ENCODE measurements at regions not wholly inside any gene's neighbourhood (a gene's known extent, or its start where the extent isn't known, plus 50 kb on each side); places are given as distances from the start of the nearest gene placed in this dataset.

GRCh38 chr5:27491746-27492439 is 453.5 kb upstream of the CDH9 start:
- Histone ChIP-seq H3K27me3 (ENCODE audit: control insufficient read depth, insufficient read depth, low read length) (no peaks in the 10 kb centered on the region), H3K36me3 (ENCODE audit: control insufficient read depth, insufficient read depth, low read length) (no peaks in the 10 kb centered on the region), H3K4me3 (ENCODE audit: low read length) (no peak overlapping the region), H3K9me3 (ENCODE audit: control insufficient read depth, insufficient read depth, low read length) (no peaks in the 10 kb centered on the region), H3K4me1 (ENCODE audit: control insufficient read depth, insufficient read depth, low read length) (no peaks in the 10 kb centered on the region), H3K27ac (ENCODE audit: low read length) (no peak overlapping the region)
- Mint-ChIP-seq H3K27me3 (ENCODE audit: low read depth in 2 of 2) (no peaks in the 10 kb centered on the region), H3K4me1 (no peaks in the 10 kb centered on the region), H3K9me3 (peaks cover 18 to 33% of the 10 kb centered on the region in 2 donors), H3K4me3 (no peak overlapping the region), H3K36me3 (peaks cover 13% of the 10 kb centered on the region), H3K27ac (no peak overlapping the region)
- 100% methylated on average over 3 of the region's 3 CpGs for WGBS (ENCODE audit: insufficient coverage)
- DNase-seq (no peak), ATAC-seq (no peak)
- no peak for TF ChIP-seq CTCF (IDR thresholded peaks at IDR 0.05)
- intact Hi-C loops (cut with micrococcal nuclease): no loop called here

- Mint-ChIP-seq H3K27me3 (ENCODE audit: low read depth in 2 of 2) (no peaks in the 10 kb centered on the region), H3K4me1 (no peaks in the 10 kb centered on the region), H3K36me3 (peaks cover 13% of the 10 kb centered on the region), H3K4me3 (no peak overlapping the region), H3K9me3 (peaks cover 18 to 35% of the 10 kb centered on the region in 2 donors), H3K27ac (no peak overlapping the region)
- TF ChIP-seq CTCF (IDR thresholded peaks at IDR 0.05): no peak
- intact Hi-C loops (cut with micrococcal nuclease): no loop called here
- Histone ChIP-seq H3K27me3 (ENCODE audit: control insufficient read depth, insufficient read depth, low read length) (no peaks in the 10 kb centered on the region), H3K27ac (ENCODE audit: low read length) (no peak overlapping the region), H3K4me1 (ENCODE audit: control insufficient read depth, insufficient read depth, low read length) (no peaks in the 10 kb centered on the region), H3K4me3 (ENCODE audit: low read length) (no peak overlapping the region), H3K9me3 (ENCODE audit: control insufficient read depth, insufficient read depth, low read length) (no peaks in the 10 kb centered on the region), H3K36me3 (ENCODE audit: control insufficient read depth, insufficient read depth, low read length) (no peaks in the 10 kb centered on the region)
- ATAC-seq: no peak
- DNase-seq: no peak
- WGBS (ENCODE audit: insufficient coverage): no CpG with 5 or more reads among the region's 2 CpGs
Measured at GRCh38 chr5:27491047-27491446, 452.7 kb upstream of the CDH9 start.

- Mint-ChIP-seq H3K4me3 (no peak overlapping the region), H3K27me3 (ENCODE audit: low read depth in 2 of 2) (no peaks in the 10 kb centered on the region), H3K4me1 (no peaks in the 10 kb centered on the region), H3K9me3 (peaks cover 18 to 41% of the 10 kb centered on the region in 2 donors), H3K27ac (no peak overlapping the region), H3K36me3 (peaks cover 13% of the 10 kb centered on the region)
- no peak overlapping the region for H3K4me3 ChIP-seq (ENCODE audit: low read length)
- intact Hi-C loops (cut with micrococcal nuclease): no loop called here
- H3K4me1 ChIP-seq (ENCODE audit: control insufficient read depth, insufficient read depth, low read length): no peaks in the 10 kb centered on the region
- no peak overlapping the region for H3K27ac ChIP-seq (ENCODE audit: low read length)
- no peak for TF ChIP-seq CTCF (IDR thresholded peaks at IDR 0.05)
- H3K27me3 ChIP-seq (ENCODE audit: control insufficient read depth, insufficient read depth, low read length): no peaks in the 10 kb centered on the region
- WGBS (ENCODE audit: insufficient coverage): no CpG with 5 or more reads among the region's 1 CpG
- H3K36me3 ChIP-seq (ENCODE audit: control insufficient read depth, insufficient read depth, low read length): no peaks in the 10 kb centered on the region
- H3K9me3 ChIP-seq (ENCODE audit: control insufficient read depth, insufficient read depth, low read length): no peaks in the 10 kb centered on the region
- ATAC-seq (no peak), DNase-seq (no peak)
Measured at GRCh38 chr5:27489701-27490100, 451.3 kb upstream of the CDH9 start.

GRCh38 chr5:27482663-27483062 is 444.3 kb upstream of the CDH9 start:
- peaks cover 7% of the 10 kb centered on the region for H3K36me3 Mint-ChIP-seq
- no peaks in the 10 kb centered on the region for H3K27me3 Mint-ChIP-seq (ENCODE audit: low read depth in 2 of 2)
- no peak overlapping the region for H3K27ac Mint-ChIP-seq
- H3K4me3 Mint-ChIP-seq: no peak overlapping the region
- Histone ChIP-seq H3K4me3 (ENCODE audit: low read length) (no peak overlapping the region), H3K36me3 (ENCODE audit: control insufficient read depth, insufficient read depth, low read length) (no peaks in the 10 kb centered on the region), H3K4me1 (ENCODE audit: control insufficient read depth, insufficient read depth, low read length) (no peaks in the 10 kb centered on the region), H3K9me3 (ENCODE audit: control insufficient read depth, insufficient read depth, low read length) (no peaks in the 10 kb centered on the region), H3K27me3 (ENCODE audit: control insufficient read depth, insufficient read depth, low read length) (no peaks in the 10 kb centered on the region), H3K27ac (ENCODE audit: low read length) (no peak overlapping the region)
- H3K4me1 Mint-ChIP-seq: no peaks in the 10 kb centered on the region
- no peak for TF ChIP-seq CTCF (IDR thresholded peaks at IDR 0.05)
- intact Hi-C loops (cut with micrococcal nuclease): no loop called here
- DNase-seq: no peak
- peaks cover 10 to 24% of the 10 kb centered on the region in 2 donors for H3K9me3 Mint-ChIP-seq
- no peak for ATAC-seq
- WGBS (ENCODE audit: insufficient coverage): no CpG with 5 or more reads among the region's 1 CpG
